DMS53 treated with DMSO at 0.1 percent for 48 hours (cell line): ENCODE measurements at regions not wholly inside any gene's neighbourhood (a gene's known extent, or its start where the extent isn't known, plus 50 kb on each side); places are given as distances from the start of the nearest gene placed in this dataset.

Source experiments
- DNase-seq: peaks from one replicate; lab custom pipeline; 2025; ENCODE audit not compliant: unreplicated experiment; lab: John Stamatoyannopoulos, UW

- no peak for DNase-seq
These were observed 291.4 kb downstream of the KLF6 start for GRCh38 chr10:3493621-3494020.

- DNase-seq: no peak
These were observed 293.4 kb downstream of the KLF6 start for GRCh38 chr10:3491571-3491970.

- no peak for DNase-seq
These were observed 297.8 kb downstream of the KLF6 start for GRCh38 chr10:3487228-3487627.

- peak; percentile 93 for DNase-seq
These were observed 298.5 kb downstream of the KLF6 start for GRCh38 chr10:3486346-3487065.

- DNase-seq: no peak
These were observed 299.8 kb downstream of the KLF6 start for GRCh38 chr10:3485057-3485686.

GRCh38 chr10:3484306-3485056 is 300.5 kb downstream of the KLF6 start:
- no peak for DNase-seq

- peak; percentile 93 for DNase-seq
These were observed 302.6 kb downstream of the KLF6 start for GRCh38 chr10:3482200-3482993.

- no peak for DNase-seq
These were observed 303.5 kb downstream of the KLF6 start for GRCh38 chr10:3481496-3481895.

GRCh38 chr10:3480990-3481315 is 304.1 kb downstream of the KLF6 start:
- no peak for DNase-seq

- no peak for DNase-seq
These were observed 304.6 kb downstream of the KLF6 start for GRCh38 chr10:3480281-3480989.

GRCh38 chr10:3478632-3479240 is 306.2 kb upstream of the PITRM1 start:
- no peak for DNase-seq

GRCh38 chr10:3478153-3478552 is 305.6 kb upstream of the PITRM1 start:
- DNase-seq: no peak

GRCh38 chr10:3477683-3478082 is 305.1 kb upstream of the PITRM1 start:
- no peak for DNase-seq

GRCh38 chr10:3476640-3477448 is 304.3 kb upstream of the PITRM1 start:
- no peak for DNase-seq

- DNase-seq: no peak
These were observed 303.6 kb upstream of the PITRM1 start for GRCh38 chr10:3476186-3476585.

- DNase-seq: no peak
These were observed 302.8 kb upstream of the PITRM1 start for GRCh38 chr10:3475367-3475766.

- no peak for DNase-seq
These were observed 301.7 kb upstream of the PITRM1 start for GRCh38 chr10:3474266-3474665.

GRCh38 chr10:3473271-3473670 is 300.7 kb upstream of the PITRM1 start:
- DNase-seq: no peak

GRCh38 chr10:3472287-3473051 is 299.9 kb upstream of the PITRM1 start:
- DNase-seq: no peak
